ENCODE measurements at regions not wholly inside any gene's neighbourhood (a gene's known extent, or its start where the extent isn't known, plus 50 kb on each side); places are given as distances from the start of the nearest gene placed in this dataset.

GRCh38 chr15:39454189-39454986 is 126.5 kb upstream of the THBS1 start:
- Mint-ChIP-seq H3K27me3 (ENCODE audit: low read depth) (no peaks in the 10 kb centered on the region; the same call in 1 of the 2 replicates), H3K27ac (no peak overlapping the region), H3K9me3 (peaks cover 21% of the 10 kb centered on the region), H3K4me1 (peaks cover 7% of the 10 kb centered on the region; the same call in 1 of the 2 replicates), H3K4me3 (no peak overlapping the region), H3K36me3 (peaks cover 14% of the 10 kb centered on the region)
- ATAC-seq (no peak), DNase-seq (ENCODE audit: low spot score) (no peak)
- ChIA-PET POLR2A (no interaction called here), CTCF (no interaction called here)
- TF ChIP-seq OVOL2 (CRISPR knock-in tag; IDR thresholded peaks at IDR 0.05; ENCODE audit: borderline replicate concordance) (no peak), GTF2I (CRISPR knock-in tag; conservative IDR thresholded peaks at IDR 0.05) (no peak), ZMAT4 (CRISPR knock-in tag; IDR thresholded peaks at IDR 0.05) (no peak), GRHL2 (CRISPR knock-in tag; IDR thresholded peaks at IDR 0.05; ENCODE audit: insufficient replicate concordance, severe bottlenecking) (no peak), SP1 (CRISPR knock-in tag; conservative IDR thresholded peaks at IDR 0.05) (no peak)
- TF ChIP-seq, protein P1, sequence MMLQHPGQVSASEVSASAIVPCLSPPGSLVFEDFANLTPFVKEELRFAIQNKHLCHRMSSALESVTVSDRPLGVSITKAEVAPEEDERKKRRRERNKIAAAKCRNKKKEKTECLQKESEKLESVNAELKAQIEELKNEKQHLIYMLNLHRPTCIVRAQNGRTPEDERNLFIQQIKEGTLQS (CRISPR knock-in tag; conservative IDR thresholded peaks at IDR 0.05): no peak

GRCh38 chr15:39455471-39455991 is 125.3 kb upstream of the THBS1 start:
- ChIA-PET POLR2A (no interaction called here), CTCF (no interaction called here)
- Mint-ChIP-seq H3K36me3 (peaks cover 5% of the 10 kb centered on the region; the same call in 1 of the 2 replicates), H3K4me3 (no peak overlapping the region), H3K27me3 (ENCODE audit: low read depth) (no peaks in the 10 kb centered on the region; the same call in 1 of the 2 replicates), H3K9me3 (peaks cover 10% of the 10 kb centered on the region), H3K4me1 (peaks cover 7% of the 10 kb centered on the region; the same call in 1 of the 2 replicates), H3K27ac (no peak overlapping the region)
- ATAC-seq (no peak), DNase-seq (ENCODE audit: low spot score) (no peak)
- TF ChIP-seq IRF2 (CRISPR knock-in tag; IDR thresholded peaks at IDR 0.05; ENCODE audit: borderline replicate concordance, low read depth): no peak
- TF ChIP-seq FOXP1 (CRISPR knock-in tag; IDR thresholded peaks at IDR 0.05; ENCODE audit: borderline replicate concordance): no peak
- TF ChIP-seq, protein P2, sequence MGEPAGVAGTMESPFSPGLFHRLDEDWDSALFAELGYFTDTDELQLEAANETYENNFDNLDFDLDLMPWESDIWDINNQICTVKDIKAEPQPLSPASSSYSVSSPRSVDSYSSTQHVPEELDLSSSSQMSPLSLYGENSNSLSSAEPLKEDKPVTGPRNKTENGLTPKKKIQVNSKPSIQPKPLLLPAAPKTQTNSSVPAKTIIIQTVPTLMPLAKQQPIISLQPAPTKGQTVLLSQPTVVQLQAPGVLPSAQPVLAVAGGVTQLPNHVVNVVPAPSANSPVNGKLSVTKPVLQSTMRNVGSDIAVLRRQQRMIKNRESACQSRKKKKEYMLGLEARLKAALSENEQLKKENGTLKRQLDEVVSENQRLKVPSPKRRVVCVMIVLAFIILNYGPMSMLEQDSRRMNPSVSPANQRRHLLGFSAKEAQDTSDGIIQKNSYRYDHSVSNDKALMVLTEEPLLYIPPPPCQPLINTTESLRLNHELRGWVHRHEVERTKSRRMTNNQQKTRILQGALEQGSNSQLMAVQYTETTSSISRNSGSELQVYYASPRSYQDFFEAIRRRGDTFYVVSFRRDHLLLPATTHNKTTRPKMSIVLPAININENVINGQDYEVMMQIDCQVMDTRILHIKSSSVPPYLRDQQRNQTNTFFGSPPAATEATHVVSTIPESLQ (CRISPR knock-in tag; IDR thresholded peaks at IDR 0.05): no peak
- TF ChIP-seq ZNF263 (CRISPR knock-in tag; IDR thresholded peaks at IDR 0.05; ENCODE audit: low read depth): no peak
- TF ChIP-seq NFYB (CRISPR knock-in tag; conservative IDR thresholded peaks at IDR 0.05; ENCODE audit: low read depth): no peak

GRCh38 chr15:39456159-39456558 is 124.7 kb upstream of the THBS1 start:
- ChIA-PET POLR2A (no interaction called here), CTCF (no interaction called here)
- no peak overlapping the region for H3K4me3 Mint-ChIP-seq
- H3K27me3 Mint-ChIP-seq (ENCODE audit: low read depth): no peaks in the 10 kb centered on the region
- peaks cover 4% of the 10 kb centered on the region; the same call in 1 of the 2 replicates for H3K9me3 Mint-ChIP-seq
- ATAC-seq (no peak), DNase-seq (ENCODE audit: low spot score) (no peak)
- H3K4me1 Mint-ChIP-seq: peaks cover 7% of the 10 kb centered on the region; the same call in 1 of the 2 replicates
- no peak overlapping the region for H3K27ac Mint-ChIP-seq
- no peaks in the 10 kb centered on the region for H3K36me3 Mint-ChIP-seq
- TF ChIP-seq, protein P3, sequence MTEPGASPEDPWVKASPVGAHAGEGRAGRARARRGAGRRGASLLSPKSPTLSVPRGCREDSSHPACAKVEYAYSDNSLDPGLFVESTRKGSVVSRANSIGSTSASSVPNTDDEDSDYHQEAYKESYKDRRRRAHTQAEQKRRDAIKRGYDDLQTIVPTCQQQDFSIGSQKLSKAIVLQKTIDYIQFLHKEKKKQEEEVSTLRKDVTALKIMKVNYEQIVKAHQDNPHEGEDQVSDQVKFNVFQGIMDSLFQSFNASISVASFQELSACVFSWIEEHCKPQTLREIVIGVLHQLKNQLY (CRISPR knock-in tag; IDR thresholded peaks at IDR 0.05): no peak
- no peak for TF ChIP-seq HMGA2 (CRISPR knock-in tag; IDR thresholded peaks at IDR 0.05)
- TF ChIP-seq ZNF232 (CRISPR knock-in tag; IDR thresholded peaks at IDR 0.05): no peak
- TF ChIP-seq OVOL2 (CRISPR knock-in tag; IDR thresholded peaks at IDR 0.05; ENCODE audit: borderline replicate concordance): no peak
- no peak for TF ChIP-seq EMX1 (CRISPR knock-in tag; IDR thresholded peaks at IDR 0.05)
- TF ChIP-seq GTF2I (CRISPR knock-in tag; conservative IDR thresholded peaks at IDR 0.05): no peak
- no peak for TF ChIP-seq MXD4 (CRISPR knock-in tag; IDR thresholded peaks at IDR 0.05; ENCODE audit: borderline replicate concordance)
- TF ChIP-seq ZNF416 (CRISPR knock-in tag; IDR thresholded peaks at IDR 0.05): no peak
- TF ChIP-seq E2F4 (CRISPR knock-in tag; IDR thresholded peaks at IDR 0.05; ENCODE audit: borderline replicate concordance, low read depth): no peak
- no peak for TF ChIP-seq FOXJ3 (CRISPR knock-in tag; IDR thresholded peaks at IDR 0.05; ENCODE audit: borderline replicate concordance)
- no peak for TF ChIP-seq CBFB (CRISPR knock-in tag; IDR thresholded peaks at IDR 0.05; ENCODE audit: low read depth)
- TF ChIP-seq FOXP1 (CRISPR knock-in tag; IDR thresholded peaks at IDR 0.05; ENCODE audit: borderline replicate concordance): no peak
- TF ChIP-seq ZNF121 (CRISPR knock-in tag; IDR thresholded peaks at IDR 0.05): no peak
- TF ChIP-seq GABPB1 (CRISPR knock-in tag; IDR thresholded peaks at IDR 0.05): no peak
